Astrocyte of the cerebellum (primary cell): ENCODE measurements at regions not wholly inside any gene's neighbourhood (a gene's known extent, or its start where the extent isn't known, plus 50 kb on each side); places are given as distances from the start of the nearest gene placed in this dataset.

ENCODE experiments used
- DNase-seq: peaks from one replicate; pipeline ENCODE4 v3.0.0-alpha.2; 2011; ENCODE audit warnings: low read depth
- H3K4me3 ChIP-seq: 2 replicates; pipeline ENCODE4 v1.5.1; 2011; ENCODE audit warnings: mild to moderate bottlenecking, low read depth, low read length, moderate library complexity
- CTCF ChIP-seq: IDR thresholded peaks from 2 replicates; pipeline ENCODE4 v1.5.1; 2012; ENCODE audit warnings: low read length, low read depth, moderate library complexity, mild to moderate bottlenecking; ENCODE audit errors: missing control alignments
- in situ Hi-C: cut with HindIII; loops from 2 replicates; pipeline ENCODE4 v1.10.0; 2017; ENCODE audit warnings: low sequenced_read_pairs

DNA sequence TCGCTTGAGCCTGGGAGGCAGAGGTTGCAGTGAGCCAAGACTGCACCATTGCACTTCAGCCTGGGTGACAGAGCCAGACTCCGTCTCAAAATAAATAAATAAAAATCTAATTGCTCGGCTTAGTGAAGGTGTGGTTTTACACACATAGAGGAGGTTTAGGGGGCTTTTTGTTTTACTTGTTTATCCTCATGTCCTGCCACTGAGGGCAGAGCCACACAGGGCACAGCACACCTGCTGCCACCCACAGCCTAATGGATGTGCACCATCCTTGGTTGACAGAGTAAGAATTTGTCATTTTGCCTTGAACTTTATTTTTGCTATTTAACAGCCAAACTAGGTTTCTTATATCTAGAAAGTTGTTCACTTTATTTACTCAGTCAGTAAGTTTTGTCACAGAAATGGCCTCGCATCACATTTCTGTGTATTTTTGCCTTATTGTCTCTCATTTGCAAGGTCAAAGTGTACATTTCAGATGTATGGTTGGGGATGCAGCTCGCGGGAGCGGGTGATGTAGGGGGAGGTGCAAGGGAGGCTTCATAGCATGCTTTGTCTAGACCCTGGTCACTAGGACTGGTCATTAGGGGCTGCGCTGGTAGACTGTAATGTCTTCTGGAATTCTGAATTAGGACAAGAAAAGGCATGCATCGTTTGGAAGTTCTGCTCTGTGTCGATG lies 67.8 kb upstream of the NAA20 start:
- H3K4me3 ChIP-seq: no peak overlapping the region
- no peak for DNase-seq
- in situ Hi-C loops: no loop called here
- TF ChIP-seq CTCF: no peak

GRCh38 chr20:19950042-19950441 lies 67.1 kb upstream of the NAA20 start:
- no peak for TF ChIP-seq CTCF
- H3K4me3 ChIP-seq: no peak overlapping the region
- in situ Hi-C loops: no loop called here
- DNase-seq: no peak

DNA sequence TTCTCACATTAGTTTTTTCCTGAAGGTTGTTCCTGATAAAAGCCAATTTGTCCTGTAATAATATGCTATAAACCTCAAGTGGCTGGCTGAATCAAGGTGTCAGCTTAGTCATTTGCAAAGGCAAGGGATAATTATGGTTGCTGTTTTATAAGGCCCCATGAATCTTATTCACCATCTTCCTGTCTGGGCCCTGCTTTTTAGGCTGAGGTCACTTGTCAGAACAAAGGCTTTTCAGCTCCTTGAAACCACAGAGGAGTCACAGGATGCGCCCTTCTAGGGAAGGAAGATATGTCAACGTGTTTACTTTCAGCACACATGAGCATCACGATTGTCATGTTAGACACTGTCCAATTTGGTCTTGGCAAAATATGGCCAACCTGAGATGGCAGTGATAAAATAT lies 64.8 kb upstream of the NAA20 start:
- in situ Hi-C loops: no loop called here
- H3K4me3 ChIP-seq: no peak overlapping the region
- no peak for DNase-seq
- TF ChIP-seq CTCF: no peak

GRCh38 chr20:19953606-19954005 lies 63.6 kb upstream of the NAA20 start:
- in situ Hi-C loops: no loop called here
- no peak overlapping the region for H3K4me3 ChIP-seq
- DNase-seq: no peak
- TF ChIP-seq CTCF: no peak

DNA sequence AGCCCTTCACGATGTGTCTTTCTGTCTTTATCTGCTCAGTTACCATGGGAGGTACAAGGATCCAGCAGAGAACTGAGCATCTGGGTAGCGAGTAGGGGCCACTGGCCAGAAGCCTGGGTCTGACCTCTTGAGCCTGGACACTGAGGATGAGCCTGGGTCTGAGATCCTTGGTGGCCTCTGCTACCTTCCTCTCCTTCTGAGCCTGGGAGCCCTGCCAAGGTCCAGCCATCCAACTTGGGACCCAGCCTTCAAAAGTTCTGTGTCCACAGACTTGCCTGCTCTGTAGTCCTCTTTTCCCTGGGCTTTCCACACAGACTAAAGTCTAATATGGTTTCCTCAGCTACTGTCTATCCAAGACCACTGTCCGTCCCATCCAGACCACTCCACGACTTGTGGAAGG lies 60.2 kb upstream of the NAA20 start:
- DNase-seq: no peak
- in situ Hi-C loops: no loop called here
- no peak for TF ChIP-seq CTCF
- no peak overlapping the region for H3K4me3 ChIP-seq

- DNase-seq: no peak
- in situ Hi-C loops: no loop called here
- TF ChIP-seq CTCF: no peak
- H3K4me3 ChIP-seq: no peak overlapping the region
Measured at GRCh38 chr20:19958219-19958618, 58.9 kb upstream of the NAA20 start.
